A549 (cell line): ENCODE measurements at regions not wholly inside any gene's neighbourhood (a gene's known extent, or its start where the extent isn't known, plus 50 kb on each side); places are given as distances from the start of the nearest gene placed in this dataset.

ENCODE experiments used
- ATAC-seq, 2 experiments: fragments of 200-7000 bp in 1 of 2; fragments of >200 bp in 1 of 2; cut with Nextera tagmentation in 1 of 2; cut with Tn5 transposase in 1 of 2; 3 replicates each; pipeline versions ENCODE4 v1.8.0 to v1.9.1; 2018 to 2020; ENCODE audit warnings: mild to moderate bottlenecking in 1 of 2, moderate library complexity in 1 of 2
- CTCF ChIA-PET: fragments of 300-600 bp; sonication (Branson Sonifier 250); formaldehyde crosslinking; extraction: SDS; loops from one replicate; lab custom pipeline; 2021; ENCODE audit warnings: antibody characterized with exemption, inconsistent platforms; lab: Yijun Ruan, JAX
- POLR2A ChIA-PET: fragments of 350-600 bp; formaldehyde crosslinking; extraction: SDS; loops from one replicate; lab custom pipeline; 2021; ENCODE audit warnings: antibody characterized with exemption, inconsistent platforms; lab: Yijun Ruan, JAX
- DNase-seq, 2 experiments: peaks; one replicate each; pipeline versions ENCODE4 v3.0.0 to v3.0.0-alpha.2; 2011 to 2016; ENCODE audit warnings: low read depth in 1 of 2, low spot score in 1 of 2
- FAIRE-seq: peaks from 2 replicates; lab custom pipeline; 2011; peaks lifted over from hg19 to GRCh38; lab: Jason Lieb, UNC
- H3K27ac ChIP-seq, 2 experiments: fragments of >200 bp; sonication (Bioruptor Twin); formaldehyde crosslinking; 3 replicates each; pipeline ENCODE4 v1.5.1; 2016 to 2017
- H3K4me1 ChIP-seq: fragments of >200 bp; sonication (Bioruptor Twin); formaldehyde crosslinking; 3 replicates; pipeline ENCODE4 v1.6.1; 2016
- H3K4me2 ChIP-seq: fragments of >200 bp; sonication (Bioruptor Twin); formaldehyde crosslinking; 3 replicates; pipeline ENCODE4 v1.6.1; 2016
- H3K4me3 ChIP-seq: fragments of >200 bp; sonication (Bioruptor Twin); formaldehyde crosslinking; 3 replicates; pipeline ENCODE4 v1.5.1; 2016
- H3K9me3 ChIP-seq: fragments of >200 bp; sonication (Bioruptor Twin); formaldehyde crosslinking; 3 replicates; pipeline ENCODE4 v1.6.1; 2016
- ATOH8 ChIP-seq: fragments of 250-450 bp; sonication (Bioruptor Pico); IDR thresholded peaks from 2 replicates; pipeline ENCODE4 v1.5.0; 2020; ENCODE audit warnings: low read depth, mild to moderate bottlenecking, moderate library complexity
- BHLHE40 ChIP-seq: IDR thresholded peaks from 2 replicates; pipeline ENCODE4 v1.6.1; 2012; ENCODE audit warnings: low read depth, low read length, inconsistent platforms
- E2F6 ChIP-seq: IDR thresholded peaks from 2 replicates; pipeline ENCODE4 v1.6.1; 2012; ENCODE audit warnings: low read depth, borderline replicate concordance
- EHF ChIP-seq: fragments of 250-450 bp; sonication (Bioruptor Pico); IDR thresholded peaks from 2 replicates; pipeline ENCODE4 v1.5.0; 2020; ENCODE audit warnings: mild to moderate bottlenecking
- EHMT2 ChIP-seq: fragments of 200-600 bp; sonication (generic); IDR thresholded peaks from 2 replicates; pipeline ENCODE4 v1.6.1; 2016; ENCODE audit warnings: antibody characterized with exemption, low read depth, mild to moderate bottlenecking, moderate library complexity
- ELK1 ChIP-seq: fragments of 150-350 bp; IDR thresholded peaks from 2 replicates; pipeline ENCODE4 v1.6.1; 2014; ENCODE audit warnings: low read depth, mild to moderate bottlenecking, low read length
- ESRRA ChIP-seq: fragments of 150-350 bp; IDR thresholded peaks from 2 replicates; pipeline ENCODE4 v1.6.1; 2014; ENCODE audit warnings: mild to moderate bottlenecking, low read length, borderline replicate concordance
- GATA3 ChIP-seq: IDR thresholded peaks from 2 replicates; pipeline ENCODE4 v1.6.1; 2012; ENCODE audit warnings: borderline replicate concordance
- HDAC2 ChIP-seq: fragments of 200-600 bp; sonication (generic); IDR thresholded peaks from 2 replicates; pipeline ENCODE4 v1.6.1; 2016
- HOXA7 ChIP-seq: fragments of 250-450 bp; sonication (Bioruptor Pico); IDR thresholded peaks from 2 replicates; pipeline ENCODE4 v1.5.0; 2020; ENCODE audit warnings: mild to moderate bottlenecking, moderate library complexity
- JUN ChIP-seq, 2 experiments: fragments of >200 bp; sonication (Bioruptor Twin); formaldehyde crosslinking; IDR thresholded peaks; 2 replicates in 1 of 2; 3 replicates in 1 of 2; pipeline ENCODE4 v1.6.1; 2016 to 2017
- KDM5A ChIP-seq: fragments of 200-600 bp; sonication (generic); IDR thresholded peaks from 2 replicates; pipeline ENCODE4 v1.6.1; 2016; ENCODE audit warnings: antibody characterized with exemption, mild to moderate bottlenecking
- MYC ChIP-seq: IDR thresholded peaks from 2 replicates; pipeline ENCODE4 v1.6.1; 2012; ENCODE audit warnings: mild to moderate bottlenecking, inconsistent platforms, low read length, improper control_type of control experiment, borderline replicate concordance
- PBX3 ChIP-seq: IDR thresholded peaks from 2 replicates; pipeline ENCODE4 v1.6.1; 2012
- POLR2A ChIP-seq: IDR thresholded peaks from 2 replicates; pipeline ENCODE4 v1.6.1; 2012; ENCODE audit warnings: mild to moderate bottlenecking, low read length
- REST ChIP-seq: fragments of 200-600 bp; sonication (generic); IDR thresholded peaks from 2 replicates; pipeline ENCODE4 v1.6.1; 2016; ENCODE audit warnings: antibody characterized with exemption, mild to moderate bottlenecking, moderate library complexity
- RFX5 ChIP-seq: fragments of 450-650 bp; IDR thresholded peaks from 2 replicates; pipeline ENCODE4 v1.7.1; 2014; ENCODE audit warnings: antibody characterized with exemption, mild to moderate bottlenecking, moderate library complexity
- RNF2 ChIP-seq: fragments of 200-600 bp; sonication (generic); IDR thresholded peaks from 2 replicates; pipeline ENCODE4 v1.6.1; 2016; ENCODE audit warnings: low read depth, mild to moderate bottlenecking, antibody characterized with exemption, moderate library complexity, borderline replicate concordance
- SMC3 ChIP-seq: fragments of >200 bp; sonication (Bioruptor Twin); formaldehyde crosslinking; IDR thresholded peaks from 3 replicates; pipeline ENCODE4 v1.6.1; 2018; ENCODE audit warnings: inconsistent platforms
- SREBF2 ChIP-seq: fragments of 450-650 bp; IDR thresholded peaks from 2 replicates; pipeline ENCODE4 v1.6.1; 2014; ENCODE audit warnings: mild to moderate bottlenecking, moderate library complexity
- TFCP2L1 ChIP-seq: fragments of 250-450 bp; sonication (Bioruptor Pico); IDR thresholded peaks from 2 replicates; pipeline ENCODE4 v1.5.0; 2021; ENCODE audit warnings: mild to moderate bottlenecking
- ZFP36 ChIP-seq: fragments of 450-650 bp; IDR thresholded peaks from 2 replicates; pipeline ENCODE4 v1.6.1; 2014; ENCODE audit warnings: borderline replicate concordance; ENCODE audit not compliant: partially characterized antibody
- WGBS: methylation state at CpG from one replicate; pipeline ENCODE4 v1.1.6; 2017; ENCODE audit errors: missing lambda C conversion rate; 5-methylcytosine and 5-hydroxymethylcytosine counted together
- TF ChIP-seq, protein P1 (sequence below): fragments of 250-450 bp; sonication (Bioruptor Pico); IDR thresholded peaks from 2 replicates; pipeline ENCODE4 v1.5.0; 2021; ENCODE audit warnings: mild to moderate bottlenecking, moderate library complexity, borderline replicate concordance
- TF ChIP-seq, protein P2 (sequence below): fragments of >200 bp; sonication (Bioruptor Twin); formaldehyde crosslinking; IDR thresholded peaks from 2 replicates; pipeline ENCODE4 v1.6.1; 2016

- 67% methylated on average over 14 of the region's 14 CpGs for WGBS
- POLR2A ChIA-PET: no interaction called here
Measured at GRCh38 chr5:26669031-26669430, 369.4 kb downstream of the CDH9 start.

DNA sequence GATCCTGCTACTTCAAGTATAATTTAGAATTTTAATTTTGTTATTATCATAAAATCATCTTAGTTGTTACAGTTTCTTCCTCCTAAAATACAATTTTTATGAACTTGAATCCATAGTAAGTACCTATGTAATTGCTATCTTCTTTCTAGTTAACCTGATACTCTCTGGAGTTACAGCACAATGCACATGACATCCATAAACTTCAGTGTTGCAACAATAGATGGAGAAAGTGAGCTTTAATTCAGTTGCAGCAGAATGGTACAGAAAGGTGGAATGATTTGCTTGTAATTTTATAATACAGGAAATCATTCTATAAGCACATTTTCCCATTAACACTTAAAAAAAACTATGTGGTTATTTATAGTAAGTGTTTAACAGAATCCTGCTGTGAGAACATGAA lies 372.0 kb downstream of the CDH9 start:
- POLR2A ChIA-PET: no interaction called here

More at GRCh38 chr5:26669031-26669430, 369.4 kb downstream of the CDH9 start:
- CTCF ChIA-PET: no interaction called here
- ATAC-seq (no peak), FAIRE-seq (no peak), DNase-seq (no peak)
- TF ChIP-seq, protein P1, sequence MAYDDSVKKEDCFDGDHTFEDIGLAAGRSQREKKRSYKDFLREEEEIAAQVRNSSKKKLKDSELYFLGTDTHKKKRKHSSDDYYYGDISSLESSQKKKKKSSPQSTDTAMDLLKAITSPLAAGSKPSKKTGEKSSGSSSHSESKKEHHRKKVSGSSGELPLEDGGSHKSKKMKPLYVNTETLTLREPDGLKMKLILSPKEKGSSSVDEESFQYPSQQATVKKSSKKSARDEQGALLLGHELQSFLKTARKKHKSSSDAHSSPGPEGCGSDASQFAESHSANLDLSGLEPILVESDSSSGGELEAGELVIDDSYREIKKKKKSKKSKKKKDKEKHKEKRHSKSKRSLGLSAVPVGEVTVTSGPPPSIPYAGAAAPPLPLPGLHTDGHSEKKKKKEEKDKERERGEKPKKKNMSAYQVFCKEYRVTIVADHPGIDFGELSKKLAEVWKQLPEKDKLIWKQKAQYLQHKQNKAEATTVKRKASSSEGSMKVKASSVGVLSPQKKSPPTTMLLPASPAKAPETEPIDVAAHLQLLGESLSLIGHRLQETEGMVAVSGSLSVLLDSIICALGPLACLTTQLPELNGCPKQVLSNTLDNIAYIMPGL (CRISPR knock-in tag): no peak
- TF ChIP-seq MYC (no peak), KDM5A (no peak), PBX3 (no peak), E2F6 (no peak), EHMT2 (no peak), HDAC2 (no peak), GATA3 (no peak), TFCP2L1 (CRISPR knock-in tag) (no peak)
- TF ChIP-seq, protein P2, sequence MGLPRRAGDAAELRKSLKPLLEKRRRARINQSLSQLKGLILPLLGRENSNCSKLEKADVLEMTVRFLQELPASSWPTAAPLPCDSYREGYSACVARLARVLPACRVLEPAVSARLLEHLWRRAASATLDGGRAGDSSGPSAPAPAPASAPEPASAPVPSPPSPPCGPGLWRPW: no peak
- H3K9me3 ChIP-seq: no peaks in the 10 kb centered on the region
- H3K4me2 ChIP-seq: no peak overlapping the region
- no peaks in the 10 kb centered on the region for H3K4me1 ChIP-seq
- H3K27ac ChIP-seq: no peak overlapping the region
- no peak overlapping the region for H3K4me3 ChIP-seq

More for the DNA sequence above, 372.0 kb downstream of the CDH9 start:
- Histone ChIP-seq H3K9me3 (no peaks in the 10 kb centered on the region), H3K4me1 (no peaks in the 10 kb centered on the region), H3K27ac (no peak overlapping the region), H3K4me2 (no peak overlapping the region), H3K4me3 (no peak overlapping the region)
- FAIRE-seq (no peak), ATAC-seq (no peak), DNase-seq (no peak)
- no peak for TF ChIP-seq ZFP36
- no peak for TF ChIP-seq HOXA7 (CRISPR knock-in tag)
- no peak for TF ChIP-seq E2F6
- TF ChIP-seq, protein P2: no peak
- TF ChIP-seq ATOH8 (CRISPR knock-in tag): no peak
- TF ChIP-seq ELK1: no peak
- TF ChIP-seq POLR2A: no peak
- no peak for TF ChIP-seq BHLHE40
- no peak for TF ChIP-seq RNF2
- TF ChIP-seq ESRRA: no peak
- no peak for TF ChIP-seq GATA3
- no peak for TF ChIP-seq REST
- no peak for TF ChIP-seq SREBF2
- TF ChIP-seq EHF (CRISPR knock-in tag): no peak
- no peak for TF ChIP-seq RFX5
- TF ChIP-seq SMC3: no peak
- TF ChIP-seq JUN (IDR thresholded peaks at IDR 0.05): no peak
- CTCF ChIA-PET: interaction anchor here (1.2 kb wide), 1 partner anchor 250 kb away, joined by 3 read pairs; no protein-coding TSS in a partner anchor
